ENCODE measurements at regions not wholly inside any gene's neighbourhood (a gene's known extent, or its start where the extent isn't known, plus 50 kb on each side); places are given as distances from the start of the nearest gene placed in this dataset.
"Not testable (repeated sequence)": the region's sequence is repeated elsewhere in the genome, so short reads cannot be mapped to it uniquely, and the experiment has no call there.

DNA sequence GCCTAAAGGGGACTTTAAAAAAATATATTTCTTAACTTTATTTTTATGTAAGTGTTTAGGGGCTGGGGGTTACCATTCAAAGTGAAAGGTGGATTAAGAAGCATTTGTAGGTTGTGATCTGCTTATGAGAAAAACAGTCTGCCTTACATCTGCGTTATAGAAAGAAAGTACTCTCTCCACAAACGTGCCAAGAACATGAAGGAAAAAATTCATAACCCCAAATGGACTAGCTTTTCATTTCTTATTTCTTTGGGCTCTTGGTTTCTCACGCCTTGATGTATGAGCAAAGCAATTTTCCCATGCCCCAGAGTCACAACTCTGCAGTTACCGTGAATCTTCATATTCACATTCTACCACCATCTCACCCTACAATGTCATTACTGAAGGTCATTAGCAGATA lies 1165.1 kb upstream of the ADGRL4 start:
- Mint-ChIP-seq H3K9me3 (peaks cover 26% of the 10 kb centered on the region), H3K4me3 (no peak overlapping the region), H3K36me3 (ENCODE audit: insufficient read depth) (no peaks in the 10 kb centered on the region), H3K4me1 (no peaks in the 10 kb centered on the region), H3K27ac (ENCODE audit: low read depth) (no peak overlapping the region), H3K27me3 (no peaks in the 10 kb centered on the region)
- no peak for ATAC-seq (replicated peaks; ENCODE audit: extremely low read depth, poor library complexity, severe bottlenecking)
- DNase-seq (ENCODE audit: low spot score in 2 of 2) = no peak

GRCh38 chr1:80170811-80171485 lies 1164.4 kb upstream of the ADGRL4 start:
- no peaks in the 10 kb centered on the region for H3K36me3 Mint-ChIP-seq (ENCODE audit: insufficient read depth)
- no peaks in the 10 kb centered on the region for H3K27me3 Mint-ChIP-seq
- no peak overlapping the region for H3K27ac Mint-ChIP-seq (ENCODE audit: low read depth)
- no peaks in the 10 kb centered on the region for H3K4me1 Mint-ChIP-seq
- peaks cover 21% of the 10 kb centered on the region for H3K9me3 Mint-ChIP-seq
- DNase-seq (ENCODE audit: low spot score in 2 of 2) (no peak), ATAC-seq (replicated peaks; ENCODE audit: extremely low read depth, poor library complexity, severe bottlenecking) (no peak)
- no peak overlapping the region for H3K4me3 Mint-ChIP-seq

GRCh38 chr1:80164150-80164549 lies 1157.6 kb upstream of the ADGRL4 start:
- DNase-seq (ENCODE audit: low spot score in 2 of 2) (no peak), ATAC-seq (replicated peaks; ENCODE audit: extremely low read depth, poor library complexity, severe bottlenecking) (no peak)
- peaks cover 9% of the 10 kb centered on the region for H3K9me3 Mint-ChIP-seq

GRCh38 chr1:80163686-80164085 lies 1157.2 kb upstream of the ADGRL4 start:
- Mint-ChIP-seq H3K36me3 (ENCODE audit: insufficient read depth) (no peaks in the 10 kb centered on the region), H3K4me1 (no peaks in the 10 kb centered on the region), H3K27me3 (no peaks in the 10 kb centered on the region), H3K9me3 (peaks cover 8% of the 10 kb centered on the region), H3K27ac (ENCODE audit: low read depth) (no peak overlapping the region), H3K4me3 (no peak overlapping the region)
- no peak for DNase-seq (ENCODE audit: low spot score in 2 of 2)
- ATAC-seq (replicated peaks; ENCODE audit: extremely low read depth, poor library complexity, severe bottlenecking) = no peak

More at GRCh38 chr1:80164150-80164549, 1157.6 kb upstream of the ADGRL4 start:
- Mint-ChIP-seq H3K4me3 (no peak overlapping the region), H3K36me3 (ENCODE audit: insufficient read depth) (no peaks in the 10 kb centered on the region), H3K27me3 (no peaks in the 10 kb centered on the region), H3K4me1 (no peaks in the 10 kb centered on the region), H3K27ac (ENCODE audit: low read depth) (no peak overlapping the region)

DNA sequence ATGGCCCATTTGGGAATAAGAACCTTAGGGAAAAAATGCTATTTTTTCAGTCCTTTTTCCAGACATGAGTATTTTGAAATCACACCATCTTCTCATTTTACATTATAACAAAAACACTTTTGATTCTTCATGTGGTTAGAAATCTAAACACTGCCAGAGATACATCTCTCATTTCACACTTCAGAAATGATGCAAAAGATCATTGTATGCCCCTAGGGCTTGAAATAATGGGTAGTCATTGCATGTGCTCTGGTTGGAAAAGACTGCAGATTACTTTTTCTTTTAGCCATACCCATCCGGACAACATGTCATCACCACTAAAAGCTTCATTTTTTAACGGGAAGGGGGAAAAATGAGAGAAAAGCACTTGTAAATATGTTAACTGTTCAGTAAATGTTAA lies 1152.2 kb upstream of the ADGRL4 start:
- no peak overlapping the region for H3K27ac Mint-ChIP-seq (ENCODE audit: low read depth)
- H3K36me3 Mint-ChIP-seq (ENCODE audit: insufficient read depth) = no peaks in the 10 kb centered on the region
- ATAC-seq (replicated peaks; ENCODE audit: extremely low read depth, poor library complexity, severe bottlenecking) (no peak), DNase-seq (ENCODE audit: low spot score in 2 of 2) (no peak)
- H3K9me3 Mint-ChIP-seq = peaks cover 21% of the 10 kb centered on the region
- no peak overlapping the region for H3K4me3 Mint-ChIP-seq
- no peaks in the 10 kb centered on the region for H3K4me1 Mint-ChIP-seq
- H3K27me3 Mint-ChIP-seq = no peaks in the 10 kb centered on the region

- Mint-ChIP-seq H3K36me3 (ENCODE audit: insufficient read depth) (no peaks in the 10 kb centered on the region), H3K27ac (ENCODE audit: low read depth) (no peak overlapping the region), H3K4me1 (no peaks in the 10 kb centered on the region), H3K27me3 (no peaks in the 10 kb centered on the region), H3K9me3 (peaks cover 21% of the 10 kb centered on the region), H3K4me3 (no peak overlapping the region)
- DNase-seq (ENCODE audit: low spot score in 2 of 2) (no peak), ATAC-seq (replicated peaks; ENCODE audit: extremely low read depth, poor library complexity, severe bottlenecking) (no peak)
Measured at GRCh38 chr1:80158266-80158665, 1151.7 kb upstream of the ADGRL4 start.

GRCh38 chr1:80155371-80155770 lies 1148.8 kb upstream of the ADGRL4 start:
- no peak for DNase-seq (ENCODE audit: low spot score in 2 of 2)
- Mint-ChIP-seq H3K4me1 (no peaks in the 10 kb centered on the region), H3K9me3 (peaks cover 27% of the 10 kb centered on the region), H3K27me3 (no peaks in the 10 kb centered on the region), H3K4me3 (no peak overlapping the region), H3K27ac (ENCODE audit: low read depth) (no peak overlapping the region), H3K36me3 (ENCODE audit: insufficient read depth) (no peaks in the 10 kb centered on the region)
- no peak for ATAC-seq (replicated peaks; ENCODE audit: extremely low read depth, poor library complexity, severe bottlenecking)

- Mint-ChIP-seq H3K4me1 (no peaks in the 10 kb centered on the region), H3K27ac (ENCODE audit: low read depth) (no peak overlapping the region), H3K4me3 (no peak overlapping the region), H3K27me3 (no peaks in the 10 kb centered on the region), H3K36me3 (ENCODE audit: insufficient read depth) (no peaks in the 10 kb centered on the region), H3K9me3 (peaks cover 24% of the 10 kb centered on the region)
- DNase-seq (ENCODE audit: low spot score in 2 of 2) = no peak
- no peak for ATAC-seq (replicated peaks; ENCODE audit: extremely low read depth, poor library complexity, severe bottlenecking)
Measured at GRCh38 chr1:80154176-80154575, 1147.6 kb upstream of the ADGRL4 start.

GRCh38 chr1:80153762-80154161 lies 1147.2 kb upstream of the ADGRL4 start:
- Mint-ChIP-seq H3K9me3 (peaks cover 28% of the 10 kb centered on the region), H3K27me3 (no peaks in the 10 kb centered on the region), H3K4me3 (no peak overlapping the region), H3K4me1 (no peaks in the 10 kb centered on the region), H3K27ac (ENCODE audit: low read depth) (no peak overlapping the region), H3K36me3 (ENCODE audit: insufficient read depth) (no peaks in the 10 kb centered on the region)
- ATAC-seq (replicated peaks; ENCODE audit: extremely low read depth, poor library complexity, severe bottlenecking) (no peak), DNase-seq (ENCODE audit: low spot score in 2 of 2) (no peak)

- DNase-seq (ENCODE audit: low spot score in 2 of 2) (no peak), ATAC-seq (replicated peaks; ENCODE audit: extremely low read depth, poor library complexity, severe bottlenecking) (no peak)
- H3K27ac Mint-ChIP-seq (ENCODE audit: low read depth) = no peak overlapping the region
- peaks cover 37% of the 10 kb centered on the region for H3K9me3 Mint-ChIP-seq
- H3K4me3 Mint-ChIP-seq = no peak overlapping the region
- H3K27me3 Mint-ChIP-seq = no peaks in the 10 kb centered on the region
- H3K36me3 Mint-ChIP-seq (ENCODE audit: insufficient read depth) = no peaks in the 10 kb centered on the region
- H3K4me1 Mint-ChIP-seq = no peaks in the 10 kb centered on the region
Measured at GRCh38 chr1:80143361-80143760, 1136.8 kb upstream of the ADGRL4 start.

- not testable (repeated sequence) for H3K36me3 Mint-ChIP-seq (ENCODE audit: insufficient read depth); DNase-seq (ENCODE audit: low spot score in 2 of 2); ATAC-seq (replicated peaks; ENCODE audit: extremely low read depth, poor library complexity, severe bottlenecking); H3K27ac Mint-ChIP-seq (ENCODE audit: low read depth); H3K4me1 Mint-ChIP-seq; H3K4me3 Mint-ChIP-seq; H3K27me3 Mint-ChIP-seq
- peaks cover 11% of the 10 kb centered on the region for H3K9me3 Mint-ChIP-seq
Measured at GRCh38 chr1:80137946-80138602, 1131.5 kb upstream of the ADGRL4 start.

DNA sequence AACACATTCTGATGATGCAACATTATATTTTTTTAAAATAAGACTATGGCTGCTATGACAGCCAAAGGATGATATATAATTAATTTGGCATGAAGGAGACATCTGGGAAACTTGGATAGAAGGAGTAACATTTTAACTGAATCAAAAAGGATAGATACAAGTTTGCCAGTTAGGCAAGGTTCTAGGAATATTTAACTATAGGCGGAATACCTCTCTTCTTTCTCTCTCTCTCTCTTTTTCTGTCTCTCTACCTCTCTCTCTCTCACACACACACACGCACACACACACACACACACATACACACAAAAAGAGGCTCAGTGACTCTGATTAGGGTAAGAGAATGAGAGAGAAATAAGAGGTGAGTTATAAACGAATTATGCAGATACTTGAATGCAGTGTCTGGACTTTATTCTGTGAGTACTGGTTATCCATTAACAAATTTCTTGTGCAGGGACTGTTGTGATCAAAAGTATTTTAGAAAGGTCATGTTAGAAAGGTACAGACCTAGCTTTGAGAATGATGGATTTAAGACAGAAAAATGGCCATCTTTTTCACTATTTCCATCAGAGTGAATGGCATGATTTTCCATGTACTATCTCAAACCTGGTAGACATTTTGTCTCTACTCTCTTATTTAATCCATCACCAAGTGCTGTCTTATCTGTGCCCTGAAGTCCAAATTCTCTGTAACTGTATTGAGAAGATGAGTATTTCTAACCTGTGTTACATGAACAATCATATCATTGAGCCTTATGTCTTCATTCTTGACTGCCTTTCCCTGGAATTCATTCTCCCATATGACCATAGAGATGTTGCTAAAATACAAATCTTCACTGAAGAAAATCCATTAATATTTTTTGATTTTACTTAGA lies 1106.9 kb upstream of the ADGRL4 start:
- DNase-seq (ENCODE audit: low spot score in 2 of 2) (no peak), ATAC-seq (replicated peaks; ENCODE audit: extremely low read depth, poor library complexity, severe bottlenecking) (no peak)
- no peak overlapping the region for H3K4me3 Mint-ChIP-seq
- H3K4me1 Mint-ChIP-seq = no peaks in the 10 kb centered on the region
- H3K36me3 Mint-ChIP-seq (ENCODE audit: insufficient read depth) = no peaks in the 10 kb centered on the region
- no peaks in the 10 kb centered on the region for H3K27me3 Mint-ChIP-seq
- no peak overlapping the region for H3K27ac Mint-ChIP-seq (ENCODE audit: low read depth)
- H3K9me3 Mint-ChIP-seq = peaks cover 25% of the 10 kb centered on the region

DNA sequence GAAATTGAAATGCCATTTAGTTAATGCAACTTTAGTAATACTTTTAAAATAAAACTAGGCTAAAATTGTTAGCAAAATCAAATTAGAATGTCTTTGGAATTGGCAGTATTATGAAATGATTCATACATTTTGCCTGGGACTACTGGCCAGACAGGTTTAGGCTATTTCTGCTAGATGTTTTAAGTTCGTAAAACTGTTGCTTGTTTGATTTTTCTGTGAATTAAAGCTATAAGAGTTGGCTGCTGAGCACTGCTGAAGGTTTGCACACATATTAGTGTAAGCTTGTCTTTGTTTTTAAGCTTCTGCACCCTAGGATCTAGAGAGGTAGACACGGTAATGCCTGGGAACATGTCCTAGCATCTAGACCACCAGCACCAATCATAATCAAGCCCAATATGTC lies 1094.6 kb upstream of the ADGRL4 start:
- Mint-ChIP-seq H3K9me3 (peaks cover 33% of the 10 kb centered on the region), H3K4me1 (no peaks in the 10 kb centered on the region), H3K36me3 (ENCODE audit: insufficient read depth) (no peaks in the 10 kb centered on the region), H3K4me3 (no peak overlapping the region), H3K27me3 (no peaks in the 10 kb centered on the region), H3K27ac (ENCODE audit: low read depth) (no peak overlapping the region)
- DNase-seq (ENCODE audit: low spot score in 2 of 2) (no peak), ATAC-seq (replicated peaks; ENCODE audit: extremely low read depth, poor library complexity, severe bottlenecking) (no peak)

Measured in central memory CD8-positive, alpha-beta T cell (primary cell).